Heart right ventricle (tissue), 16 donors: ENCODE measurements at regions not wholly inside any gene's neighbourhood (a gene's known extent, or its start where the extent isn't known, plus 50 kb on each side); places are given as distances from the start of the nearest gene placed in this dataset.
A peak's percentile ranks its signal among the peaks of the same experiment; 100 is the strongest.

Experiments
- ATAC-seq, 8 donors: fragments of 200-7000 bp; cut with Tn5 transposase; one replicate each; pipeline ENCODE4 v1.9.1; 2020; ENCODE audit warnings: mild to moderate bottlenecking in 8 of 8, moderate library complexity in 8 of 8, moderate number of reproducible peaks in 1 of 8
- DNase-seq, 2 donors: peaks; one replicate each; pipeline ENCODE4 v3.0.0-alpha.2; 2020
- H3K27ac ChIP-seq, 10 donors: fragments of 200-600 bp; sonication (generic) in 2 of 10; one replicate each; pipeline versions ENCODE4 v1.5.0 to v1.8.0; 2020 to 2022; ENCODE audit warnings: mild to moderate bottlenecking in 3 of 10
- H3K27me3 ChIP-seq, 7 donors: fragments of 200-600 bp; one replicate each; pipeline ENCODE4 v1.8.0; 2021 to 2022; ENCODE audit warnings: mild to moderate bottlenecking in 2 of 7
- H3K36me3 ChIP-seq, 9 donors: fragments of 200-600 bp; sonication (generic) in 1 of 9; one replicate each; pipeline versions ENCODE4 v1.5.0 to v1.8.0; 2020 to 2022; ENCODE audit warnings: mild to moderate bottlenecking in 2 of 9
- H3K4me1 ChIP-seq, 9 donors: fragments of 200-600 bp; sonication (generic) in 1 of 9; one replicate each; pipeline versions ENCODE4 v1.5.0 to v1.8.0; 2020 to 2022; ENCODE audit warnings: mild to moderate bottlenecking in 4 of 9
- H3K4me3 ChIP-seq, 10 donors: fragments of 200-600 bp; sonication (generic) in 2 of 10; one replicate each; pipeline versions ENCODE4 v1.5.0 to v1.8.0; 2020 to 2022; ENCODE audit warnings: mild to moderate bottlenecking in 7 of 10, moderate library complexity in 2 of 10
- H3K9me3 ChIP-seq, 11 donors: fragments of 200-600 bp in 10 of 11; sonication (generic) in 2 of 11; one replicate each; pipeline versions ENCODE4 v1.5.0 to v1.8.0; 2013 to 2022; ENCODE audit warnings: mild to moderate bottlenecking in 2 of 11, control low read depth in 1 of 11, moderate library complexity in 1 of 11
- WGBS, 2 donors: extraction: QIAGEN DNeasy Blood & Tissue Kit; methylation state at CpG; one replicate each; pipeline ENCODE4 v1.1.7; 2013; ENCODE audit warnings: inconsistent platforms in 1 of 2; 5-methylcytosine and 5-hydroxymethylcytosine counted together
- intact Hi-C, 10 donors: fragments of 100-400 bp; cut with DNase I; formaldehyde crosslinking; loops; one replicate each; pipeline versions ENCODE4 v1.11.1 to v1.14.2; 2022
- TF ChIP-seq, protein P1 (sequence below), 9 donors: fragments of 200-600 bp; sonication (generic) in 2 of 9; IDR thresholded peaks; one replicate each; pipeline versions ENCODE4 v1.5.0 to v1.8.0; 2021 to 2022; ENCODE audit warnings: antibody characterized with exemption in 9 of 9, mild to moderate bottlenecking in 5 of 9, moderate library complexity in 1 of 9
- donor health status: Arrhythmogenic right ventricular cardiomyopathy.
- donor health status: ischemic (EF 13 %, LVEDD 7.1; RV severe dilation, severe dysfunction).
- donor health status: healthy with polysubstance abuse.
- donor health status: DM: no; HTN: yes; CAD: no.
- donor health status: DM: no; HTN: no; CAD: no.
- donor health status: ischemic (EF 25% LVEDD 6.9; RV normal size, moderate dysfunction).
- donor health status: ischemic (EF 25% LVEDD 5.7; RV mildly dilated, moderate dysfunction).
- donor health status: healthy.
- donor health status: DM: yes; HTN: yes; CAD: no.
- donor health status: Ischemic cardiomyopathy.
- donor health status: ischemic (EF 35%, LVEDD 5.7; RV mildly dilated, moderate dysfunction).
- donor health status: nonischemic (EF 11% LVEDD 7.7; RV severe dilation, severe dysfunction).
- donor health status: DM: yes; HTN: yes; CAD: no.
- donor health status: PGD.
- donor health status: ischemic (EF 29% LVEDD 5.4; RV normal size, mild dysfunction).
- donor health status: nonischemic (EF 23%, LVEDD 6.1; RV moderate dilation, normal function).

- DNase-seq (no peak), ATAC-seq (no peak)
- Histone ChIP-seq H3K4me3 (no peak overlapping the region), H3K27ac (no peak overlapping the region), H3K36me3 (no peaks in the 10 kb centered on the region), H3K4me1 (no peaks in the 10 kb centered on the region), H3K9me3 (no peaks in the 10 kb centered on the region), H3K27me3 (peaks cover 0 to 50% (median 22%) of the 10 kb centered on the region in 7 donors)
- intact Hi-C loops, result loop anchor here in 9 of 10 donors (2.0 to 10.0 kb wide), 11 partner anchors 117 to 625 kb away; partner anchors contain the start of genes MISP3 (in 2 of the 9) and NANOS3 (in 1 of the 9)
- TF ChIP-seq, protein P1, sequence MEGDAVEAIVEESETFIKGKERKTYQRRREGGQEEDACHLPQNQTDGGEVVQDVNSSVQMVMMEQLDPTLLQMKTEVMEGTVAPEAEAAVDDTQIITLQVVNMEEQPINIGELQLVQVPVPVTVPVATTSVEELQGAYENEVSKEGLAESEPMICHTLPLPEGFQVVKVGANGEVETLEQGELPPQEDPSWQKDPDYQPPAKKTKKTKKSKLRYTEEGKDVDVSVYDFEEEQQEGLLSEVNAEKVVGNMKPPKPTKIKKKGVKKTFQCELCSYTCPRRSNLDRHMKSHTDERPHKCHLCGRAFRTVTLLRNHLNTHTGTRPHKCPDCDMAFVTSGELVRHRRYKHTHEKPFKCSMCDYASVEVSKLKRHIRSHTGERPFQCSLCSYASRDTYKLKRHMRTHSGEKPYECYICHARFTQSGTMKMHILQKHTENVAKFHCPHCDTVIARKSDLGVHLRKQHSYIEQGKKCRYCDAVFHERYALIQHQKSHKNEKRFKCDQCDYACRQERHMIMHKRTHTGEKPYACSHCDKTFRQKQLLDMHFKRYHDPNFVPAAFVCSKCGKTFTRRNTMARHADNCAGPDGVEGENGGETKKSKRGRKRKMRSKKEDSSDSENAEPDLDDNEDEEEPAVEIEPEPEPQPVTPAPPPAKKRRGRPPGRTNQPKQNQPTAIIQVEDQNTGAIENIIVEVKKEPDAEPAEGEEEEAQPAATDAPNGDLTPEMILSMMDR (IDR thresholded peaks at IDR 0.05), result no peak
- WGBS, 2 donors, result 74 to 82% methylated on average over 22 of the region's 22 CpGs
Observed at GRCh38 chr19:13599681-13600080, 93.4 kb upstream of the CACNA1A start.

- Histone ChIP-seq H3K9me3 (no peaks in the 10 kb centered on the region), H3K36me3 (no peaks in the 10 kb centered on the region), H3K27me3 (peaks cover 0 to 54% (median 22%) of the 10 kb centered on the region in 7 donors), H3K4me3 (no peak overlapping the region), H3K27ac (no peak overlapping the region), H3K4me1 (no peaks in the 10 kb centered on the region)
- intact Hi-C loops, result loop anchor here in 8 of 10 donors (2.0 to 10.0 kb wide), 9 partner anchors 119 to 623 kb away; partner anchors contain the start of gene MISP3 (in 2 of the 8)
- DNase-seq (no peak), ATAC-seq (no peak)
- TF ChIP-seq, protein P1 (IDR thresholded peaks at IDR 0.05), result no peak
Observed at GRCh38 chr19:13598098-13598497, 91.8 kb upstream of the CACNA1A start.

- no peak overlapping the region for H3K4me3 ChIP-seq
- H3K36me3 ChIP-seq, result no peaks in the 10 kb centered on the region
- no peaks in the 10 kb centered on the region for H3K4me1 ChIP-seq
- H3K27ac ChIP-seq, result no peak overlapping the region
- peaks cover 0 to 52% (median 22%) of the 10 kb centered on the region in 7 donors for H3K27me3 ChIP-seq
- intact Hi-C loops, result loop anchor here (1.0 to 10.0 kb wide), 12 partner anchors 120 to 623 kb away; partner anchors contain the start of gene MISP3 (in 2 of the 10)
- ATAC-seq, result peak; percentile 68 to 92 (median 78)
- TF ChIP-seq, protein P1 (IDR thresholded peaks at IDR 0.05), result peak; percentile 27 to 76 (median 65)
- 0 to 6% methylated on average over 3 of the region's 3 CpGs for WGBS, 2 donors
- no peaks in the 10 kb centered on the region for H3K9me3 ChIP-seq
- peak in 1 of 2 donors; percentile 48 for DNase-seq
Observed at GRCh38 chr19:13597640-13598039, 91.4 kb upstream of the CACNA1A start.

- H3K27me3 ChIP-seq, result peaks cover 0 to 64% (median 39%) of the 10 kb centered on the region in 7 donors
- TF ChIP-seq, protein P1 (IDR thresholded peaks at IDR 0.05), result peak; percentile 90 to 99 (median 96)
Observed at GRCh38 chr19:13588957-13589833, 82.9 kb upstream of the CACNA1A start.

More at GRCh38 chr19:13588957-13589833, 82.9 kb upstream of the CACNA1A start:
- Histone ChIP-seq H3K4me1 (peaks cover 0 to 5% (median 0%) of the 10 kb centered on the region in 9 donors), H3K4me3 (no peak overlapping the region), H3K9me3 (no peaks in the 10 kb centered on the region), H3K36me3 (no peaks in the 10 kb centered on the region), H3K27ac (no peak overlapping the region)
- ATAC-seq, result peak; percentile 61 to 90 (median 78)
- 20 to 23% methylated on average over 29 of the region's 29 CpGs for WGBS, 2 donors
- intact Hi-C loops, result loop anchor here in 9 of 10 donors (1.0 to 10.0 kb wide), 6 partner anchors 310 to 614 kb away; no protein-coding TSS in a partner anchor
- peak; percentile 34 to 73 for DNase-seq
